Hematopoietic multipotent progenitor cell treated with erythropoietin and hydrocortisone succinate and interleukin-3 and kit ligand, for 15 days (in vitro differentiated cells): ENCODE measurements at regions not wholly inside any gene's neighbourhood (a gene's known extent, or its start where the extent isn't known, plus 50 kb on each side); places are given as distances from the start of the nearest gene placed in this dataset.

Experiments
- DNase-seq: peaks from one replicate; pipeline ENCODE4 v3.0.0-alpha.2; 2015; ENCODE audit warnings: low spot score

GRCh38 chr1:36576551-36577110, 93.9 kb upstream of the CSF3R start:
- DNase-seq, result no peak

GRCh38 chr1:36576118-36576517, 93.4 kb upstream of the CSF3R start:
- DNase-seq, result peak; percentile 32

GRCh38 chr1:36573445-36573844, 90.7 kb upstream of the CSF3R start:
- no peak for DNase-seq

- no peak for DNase-seq
Observed at GRCh38 chr1:36572906-36573305, 90.2 kb upstream of the CSF3R start.

GRCh38 chr1:36572142-36572715, 89.5 kb upstream of the CSF3R start:
- DNase-seq, result no peak

GRCh38 chr1:36571106-36571505, 88.4 kb upstream of the CSF3R start:
- no peak for DNase-seq

GRCh38 chr1:36570478-36571060, 87.9 kb upstream of the CSF3R start:
- no peak for DNase-seq

GRCh38 chr1:36570006-36570405, 87.3 kb upstream of the CSF3R start:
- no peak for DNase-seq

- DNase-seq, result no peak
Observed at GRCh38 chr1:36567601-36568341, 85.1 kb upstream of the CSF3R start.

GRCh38 chr1:36565576-36566501, 83.1 kb upstream of the CSF3R start:
- DNase-seq, result no peak

- DNase-seq, result no peak
Observed at GRCh38 chr1:36562181-36562685, 79.5 kb upstream of the CSF3R start.

- DNase-seq, result no peak
Observed at GRCh38 chr1:36561361-36561724, 78.6 kb upstream of the CSF3R start.

- DNase-seq, result no peak
Observed at GRCh38 chr1:36560621-36561360, 78.1 kb upstream of the CSF3R start.

- DNase-seq, result no peak
Observed at GRCh38 chr1:36560177-36560576, 77.5 kb upstream of the CSF3R start.

- no peak for DNase-seq
Observed at GRCh38 chr1:36559061-36559460, 76.3 kb upstream of the CSF3R start.

- no peak for DNase-seq
Observed at GRCh38 chr1:36557041-36558000, 74.6 kb upstream of the CSF3R start.

GRCh38 chr1:36555041-36555440, 72.3 kb upstream of the CSF3R start:
- no peak for DNase-seq

GRCh38 chr1:36554323-36554628, 71.6 kb upstream of the CSF3R start:
- no peak for DNase-seq

GRCh38 chr1:36553591-36554322, 71.0 kb upstream of the CSF3R start:
- DNase-seq, result peak; percentile 54
